ENCODE measurements at regions not wholly inside any gene's neighbourhood (a gene's known extent, or its start where the extent isn't known, plus 50 kb on each side); places are given as distances from the start of the nearest gene placed in this dataset.

DNA sequence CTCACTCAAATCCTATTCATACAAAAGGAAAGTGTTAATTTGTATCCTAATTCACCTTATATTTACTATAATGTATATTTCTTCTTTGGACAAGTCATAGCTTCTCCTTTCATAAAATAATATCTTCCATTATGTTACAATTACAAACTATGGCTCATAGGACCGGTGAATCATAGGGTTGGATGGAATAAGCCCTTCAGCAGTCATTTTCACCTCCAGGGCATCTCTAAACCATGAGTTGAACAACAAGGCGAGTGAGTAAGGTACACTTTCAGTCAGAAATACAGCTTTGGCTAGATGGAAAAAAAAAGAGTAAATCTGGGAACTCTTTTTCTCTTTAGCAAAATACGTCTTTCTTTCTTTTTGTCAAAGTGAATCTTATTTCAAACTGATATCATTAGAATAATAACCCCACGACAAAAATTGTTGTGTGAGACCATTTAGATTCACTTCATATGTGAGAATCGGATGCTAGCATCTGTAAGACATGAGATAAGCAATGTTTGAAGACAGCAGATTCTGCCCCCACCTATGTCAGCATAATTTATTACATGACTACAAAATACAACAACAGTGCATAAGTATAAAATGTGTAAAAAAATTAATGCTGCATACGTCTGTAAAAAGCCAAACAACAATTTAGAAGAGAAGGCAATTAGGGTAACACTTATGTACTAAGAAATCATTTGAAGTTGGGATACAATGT, 184.4 kb upstream of the SLC38A2 start:
- H3K27ac ChIP-seq (ENCODE audit: low read depth in 2 of 2, low read length in 1 of 2): peak overlapping the region in 1 of 2 donors; percentile 33
- WGBS, 2 donors: 47 to 62% methylated on average over 6 of the region's 6 CpGs

DNA sequence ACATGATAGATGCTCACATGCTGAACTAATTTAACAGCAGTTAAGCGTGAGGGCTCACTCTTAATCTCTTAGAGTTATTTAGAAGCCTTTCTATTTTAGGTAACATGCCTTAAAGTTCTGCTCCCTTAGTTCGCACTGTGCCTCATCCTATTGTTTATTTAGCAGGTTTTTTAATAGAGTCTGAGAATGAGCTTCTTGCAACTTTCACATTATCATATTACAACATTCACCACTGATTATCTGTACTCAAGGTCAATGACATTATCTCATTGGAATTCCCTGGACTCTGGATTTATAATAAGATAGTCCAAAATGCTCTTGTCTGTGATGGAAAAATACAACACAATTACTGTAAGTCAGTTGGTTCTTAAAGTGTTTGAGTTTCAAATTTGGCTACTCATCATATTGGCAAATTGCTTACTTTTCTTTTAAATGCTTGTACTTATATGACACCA, 183.6 kb upstream of the SLC38A2 start:
- H3K9me3 ChIP-seq (ENCODE audit: control insufficient read depth in 2 of 2, insufficient read depth in 1 of 2, low read depth in 1 of 2, low read length in 1 of 2): no peaks in the 10 kb centered on the region
- H3K27me3 ChIP-seq (ENCODE audit: control insufficient read depth in 1 of 2, insufficient read depth in 2 of 2, low read length in 2 of 2): no peaks in the 10 kb centered on the region
- H3K4me1 ChIP-seq (ENCODE audit: control insufficient read depth in 2 of 2, insufficient read depth in 2 of 2, low read length in 1 of 2): no peaks in the 10 kb centered on the region
- H3K36me3 ChIP-seq (ENCODE audit: control insufficient read depth in 2 of 2, insufficient read depth in 2 of 2, low read length in 1 of 2): no peaks in the 10 kb centered on the region
- H3K4me3 ChIP-seq (ENCODE audit: low read depth in 1 of 2, low read length in 2 of 2): no peak overlapping the region
- WGBS, 2 donors: 31 to 47% methylated on average over 2 of the region's 2 CpGs
- H3K27ac ChIP-seq (ENCODE audit: low read depth in 2 of 2, low read length in 1 of 2): peak overlapping the region in 1 of 2 donors; percentile 63

More for the DNA sequence above, 184.4 kb upstream of the SLC38A2 start:
- Histone ChIP-seq H3K36me3 (ENCODE audit: control insufficient read depth in 2 of 2, insufficient read depth in 2 of 2, low read length in 1 of 2) (no peaks in the 10 kb centered on the region), H3K9me3 (ENCODE audit: control insufficient read depth in 2 of 2, insufficient read depth in 1 of 2, low read depth in 1 of 2, low read length in 1 of 2) (no peaks in the 10 kb centered on the region), H3K4me1 (ENCODE audit: control insufficient read depth in 2 of 2, insufficient read depth in 2 of 2, low read length in 1 of 2) (no peaks in the 10 kb centered on the region), H3K27me3 (ENCODE audit: control insufficient read depth in 1 of 2, insufficient read depth in 2 of 2, low read length in 2 of 2) (no peaks in the 10 kb centered on the region), H3K4me3 (ENCODE audit: low read depth in 1 of 2, low read length in 2 of 2) (no peak overlapping the region)

DNA sequence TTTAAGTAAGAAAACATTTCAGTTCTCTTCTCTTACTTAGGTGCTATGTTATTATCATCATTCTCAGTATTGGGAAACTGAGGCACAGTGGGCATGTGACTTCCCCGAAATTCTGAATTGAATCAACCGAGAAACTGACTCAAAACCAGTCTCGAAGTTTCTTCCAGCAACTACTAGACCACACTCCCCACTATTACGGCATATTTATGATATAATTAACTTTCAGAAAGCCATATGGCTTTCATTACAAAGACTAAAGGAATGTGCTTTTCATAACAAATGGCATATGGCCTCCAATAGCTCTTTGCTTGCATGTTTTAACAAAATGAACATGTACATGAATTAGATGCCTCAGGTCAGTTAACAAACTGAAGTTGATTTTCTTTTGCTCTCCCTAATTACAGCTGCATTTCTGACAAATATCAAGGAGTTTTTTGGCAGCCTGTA, 182.9 kb upstream of the SLC38A2 start:
- 27 to 59% methylated on average over 4 of the region's 4 CpGs for WGBS, 2 donors
- no peaks in the 10 kb centered on the region for H3K4me1 ChIP-seq (ENCODE audit: control insufficient read depth in 2 of 2, insufficient read depth in 2 of 2, low read length in 1 of 2)
- H3K27ac ChIP-seq (ENCODE audit: low read depth in 2 of 2, low read length in 1 of 2): peak overlapping the region; percentile 4 to 63

DNA sequence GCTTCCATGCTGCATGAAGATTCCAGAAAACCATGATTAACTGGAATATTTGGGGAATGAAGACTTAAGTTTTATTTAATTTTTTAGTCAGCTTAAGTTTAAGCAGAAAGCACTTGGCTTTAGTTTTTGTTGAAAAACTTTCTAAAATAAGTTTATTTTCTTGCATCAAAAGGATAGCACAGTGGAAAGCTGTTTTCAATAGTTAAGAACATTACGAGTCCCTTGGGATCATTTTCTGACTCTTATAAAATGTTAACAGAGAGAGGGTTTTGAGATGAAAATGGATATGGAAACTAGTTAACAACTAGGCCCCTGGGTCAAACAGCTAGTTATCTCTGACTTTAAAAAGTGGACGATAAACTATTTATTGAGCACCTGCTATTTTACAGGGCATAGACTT, 181.9 kb upstream of the SLC38A2 start:
- H3K4me3 ChIP-seq (ENCODE audit: low read depth in 1 of 2, low read length in 2 of 2): no peak overlapping the region
- 85 to 89% methylated on average over 2 of the region's 2 CpGs for WGBS, 2 donors
- H3K36me3 ChIP-seq (ENCODE audit: control insufficient read depth in 2 of 2, insufficient read depth in 2 of 2, low read length in 1 of 2): no peaks in the 10 kb centered on the region
- no peaks in the 10 kb centered on the region for H3K4me1 ChIP-seq (ENCODE audit: control insufficient read depth in 2 of 2, insufficient read depth in 2 of 2, low read length in 1 of 2)
- H3K27me3 ChIP-seq (ENCODE audit: control insufficient read depth in 1 of 2, insufficient read depth in 2 of 2, low read length in 2 of 2): no peaks in the 10 kb centered on the region
- peak overlapping the region in 1 of 2 donors; percentile 36 for H3K27ac ChIP-seq (ENCODE audit: low read depth in 2 of 2, low read length in 1 of 2)
- no peaks in the 10 kb centered on the region for H3K9me3 ChIP-seq (ENCODE audit: control insufficient read depth in 2 of 2, insufficient read depth in 1 of 2, low read depth in 1 of 2, low read length in 1 of 2)

More for the DNA sequence above, 182.9 kb upstream of the SLC38A2 start:
- Histone ChIP-seq H3K36me3 (ENCODE audit: control insufficient read depth in 2 of 2, insufficient read depth in 2 of 2, low read length in 1 of 2) (no peaks in the 10 kb centered on the region), H3K9me3 (ENCODE audit: control insufficient read depth in 2 of 2, insufficient read depth in 1 of 2, low read depth in 1 of 2, low read length in 1 of 2) (no peaks in the 10 kb centered on the region), H3K27me3 (ENCODE audit: control insufficient read depth in 1 of 2, insufficient read depth in 2 of 2, low read length in 2 of 2) (no peaks in the 10 kb centered on the region), H3K4me3 (ENCODE audit: low read depth in 1 of 2, low read length in 2 of 2) (no peak overlapping the region)

DNA sequence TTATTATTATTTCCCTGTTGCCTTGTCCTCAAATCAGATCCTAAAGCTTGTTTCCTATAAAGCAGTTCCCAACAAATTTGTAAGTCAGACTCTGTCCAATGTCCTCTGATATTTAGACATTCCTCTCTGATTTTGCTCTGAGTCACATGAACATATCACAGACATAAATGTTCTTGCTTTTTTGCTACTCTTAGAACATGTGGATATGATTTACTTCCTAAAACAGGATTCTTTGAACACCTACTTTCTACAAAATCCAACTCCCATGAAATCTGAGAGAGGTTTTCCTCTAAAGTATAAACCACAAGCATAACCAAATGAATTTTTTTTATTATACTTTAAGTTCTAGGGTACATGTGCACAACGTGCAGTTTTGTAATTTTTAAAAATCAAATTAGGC, 181.3 kb upstream of the SLC38A2 start:
- Histone ChIP-seq H3K27me3 (ENCODE audit: control insufficient read depth in 1 of 2, insufficient read depth in 2 of 2, low read length in 2 of 2) (no peaks in the 10 kb centered on the region), H3K36me3 (ENCODE audit: control insufficient read depth in 2 of 2, insufficient read depth in 2 of 2, low read length in 1 of 2) (no peaks in the 10 kb centered on the region), H3K4me1 (ENCODE audit: control insufficient read depth in 2 of 2, insufficient read depth in 2 of 2, low read length in 1 of 2) (no peaks in the 10 kb centered on the region), H3K9me3 (ENCODE audit: control insufficient read depth in 2 of 2, insufficient read depth in 1 of 2, low read depth in 1 of 2, low read length in 1 of 2) (no peaks in the 10 kb centered on the region), H3K4me3 (ENCODE audit: low read depth in 1 of 2, low read length in 2 of 2) (no peak overlapping the region), H3K27ac (ENCODE audit: low read depth in 2 of 2, low read length in 1 of 2) (no peak overlapping the region)
- WGBS, 2 donors: 80 to 84% methylated on average over 1 of the region's 1 CpG

DNA sequence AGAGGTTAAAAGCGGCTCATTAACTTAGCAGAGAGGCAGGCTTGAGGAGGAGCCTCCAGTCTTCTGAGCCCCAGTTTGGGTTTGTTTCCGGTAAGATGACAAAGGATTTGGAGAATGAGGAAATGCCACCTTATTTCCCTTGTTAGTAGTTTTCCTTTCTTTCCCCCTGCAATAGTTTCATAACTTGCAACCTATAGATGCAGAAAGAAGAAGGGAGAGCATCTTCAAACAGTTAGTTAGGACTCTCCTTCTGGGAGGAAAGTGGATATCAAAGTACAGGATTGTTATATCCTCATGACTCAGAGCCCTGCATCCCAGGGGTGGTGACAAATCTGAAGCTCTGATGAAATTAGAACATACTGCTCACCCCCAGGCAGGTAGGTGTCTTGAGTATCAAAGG, 180.7 kb upstream of the SLC38A2 start:
- 87 to 92% methylated on average over 2 of the region's 2 CpGs for WGBS, 2 donors
- H3K27me3 ChIP-seq (ENCODE audit: control insufficient read depth in 1 of 2, insufficient read depth in 2 of 2, low read length in 2 of 2): no peaks in the 10 kb centered on the region
- no peak overlapping the region for H3K4me3 ChIP-seq (ENCODE audit: low read depth in 1 of 2, low read length in 2 of 2)
- no peaks in the 10 kb centered on the region for H3K36me3 ChIP-seq (ENCODE audit: control insufficient read depth in 2 of 2, insufficient read depth in 2 of 2, low read length in 1 of 2)
- H3K27ac ChIP-seq (ENCODE audit: low read depth in 2 of 2, low read length in 1 of 2): no peak overlapping the region
- H3K4me1 ChIP-seq (ENCODE audit: control insufficient read depth in 2 of 2, insufficient read depth in 2 of 2, low read length in 1 of 2): no peaks in the 10 kb centered on the region
- no peaks in the 10 kb centered on the region for H3K9me3 ChIP-seq (ENCODE audit: control insufficient read depth in 2 of 2, insufficient read depth in 1 of 2, low read depth in 1 of 2, low read length in 1 of 2)

DNA sequence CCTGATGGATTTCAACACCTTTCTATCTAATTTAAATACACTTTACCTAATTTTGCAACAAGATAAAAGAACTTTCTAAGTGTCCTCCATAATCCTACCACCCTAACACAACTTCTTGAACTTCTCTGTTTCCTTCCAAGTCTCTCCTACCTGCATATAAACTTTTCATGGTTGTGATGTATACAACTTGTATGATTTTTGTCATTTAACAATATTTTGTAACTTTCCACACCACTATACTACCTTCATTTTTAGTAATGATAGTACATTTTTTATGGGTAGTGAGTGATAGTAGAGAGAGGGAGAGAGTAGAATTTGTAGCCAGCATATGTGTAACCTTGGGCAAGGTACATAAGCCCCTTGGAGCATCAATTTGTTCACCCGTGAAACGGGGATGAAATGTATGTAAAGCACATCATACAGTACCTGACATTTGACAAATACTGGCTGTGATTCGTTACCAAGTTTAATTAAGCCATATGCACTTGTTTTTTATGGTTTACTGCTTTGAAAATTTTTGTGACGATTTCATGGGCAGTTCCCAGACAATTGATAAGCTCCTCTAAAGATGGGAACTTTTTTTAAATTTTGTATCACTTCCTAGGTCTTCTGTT, 177.8 kb upstream of the SLC38A2 start:
- Histone ChIP-seq H3K9me3 (ENCODE audit: control insufficient read depth in 2 of 2, insufficient read depth in 1 of 2, low read depth in 1 of 2, low read length in 1 of 2) (no peaks in the 10 kb centered on the region), H3K27ac (ENCODE audit: low read depth in 2 of 2, low read length in 1 of 2) (peak overlapping the region in 1 of 2 donors; percentile 60), H3K36me3 (ENCODE audit: control insufficient read depth in 2 of 2, insufficient read depth in 2 of 2, low read length in 1 of 2) (no peaks in the 10 kb centered on the region), H3K4me1 (ENCODE audit: control insufficient read depth in 2 of 2, insufficient read depth in 2 of 2, low read length in 1 of 2) (peaks cover 2 to 3% of the 10 kb centered on the region in 2 donors), H3K4me3 (ENCODE audit: low read depth in 1 of 2, low read length in 2 of 2) (no peak overlapping the region), H3K27me3 (ENCODE audit: control insufficient read depth in 1 of 2, insufficient read depth in 2 of 2, low read length in 2 of 2) (no peaks in the 10 kb centered on the region)
- WGBS, 2 donors: 93 to 95% methylated on average over 4 of the region's 4 CpGs

DNA sequence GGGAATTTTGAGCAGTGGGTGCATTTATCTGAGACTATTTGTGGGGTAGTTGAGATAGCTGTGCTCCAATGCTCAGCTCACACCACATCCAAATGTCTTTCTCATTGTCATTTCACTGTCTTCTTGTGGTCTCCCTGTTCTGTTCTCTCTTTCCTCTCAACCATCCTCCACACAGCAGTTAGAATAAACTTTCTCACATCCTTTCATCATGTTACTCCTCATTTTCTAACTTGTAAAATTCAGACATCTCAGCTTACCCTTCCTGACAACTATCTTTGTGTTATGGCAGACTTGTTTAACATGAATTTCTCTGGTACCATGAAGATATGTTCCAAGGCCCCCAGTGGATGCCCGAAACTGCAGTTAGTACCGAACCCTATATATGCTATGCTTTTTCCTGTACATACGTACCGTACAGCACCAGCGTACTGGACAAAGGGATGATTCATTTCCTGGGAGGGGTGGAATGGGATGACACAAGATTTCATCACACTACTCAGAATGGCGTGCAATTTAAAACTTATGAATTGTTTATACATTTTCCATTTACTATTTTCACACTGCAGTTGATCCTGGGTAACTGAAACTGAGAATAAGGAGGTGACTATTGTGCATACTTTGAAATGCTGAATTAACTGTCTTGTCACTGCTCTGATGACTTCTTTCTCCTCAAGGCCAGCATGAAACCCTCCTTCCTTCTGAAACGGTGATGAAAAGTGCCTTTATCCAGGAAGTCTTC, 177.1 kb upstream of the SLC38A2 start:
- Histone ChIP-seq H3K9me3 (ENCODE audit: control insufficient read depth in 2 of 2, insufficient read depth in 1 of 2, low read depth in 1 of 2, low read length in 1 of 2) (no peaks in the 10 kb centered on the region), H3K27ac (ENCODE audit: low read depth in 2 of 2, low read length in 1 of 2) (peak overlapping the region; percentile 37 to 71), H3K27me3 (ENCODE audit: control insufficient read depth in 1 of 2, insufficient read depth in 2 of 2, low read length in 2 of 2) (no peaks in the 10 kb centered on the region), H3K4me3 (ENCODE audit: low read depth in 1 of 2, low read length in 2 of 2) (no peak overlapping the region), H3K36me3 (ENCODE audit: control insufficient read depth in 2 of 2, insufficient read depth in 2 of 2, low read length in 1 of 2) (no peaks in the 10 kb centered on the region), H3K4me1 (ENCODE audit: control insufficient read depth in 2 of 2, insufficient read depth in 2 of 2, low read length in 1 of 2) (peaks cover 2 to 3% of the 10 kb centered on the region in 2 donors)
- 52 to 68% methylated on average over 7 of the region's 7 CpGs for WGBS, 2 donors

DNA sequence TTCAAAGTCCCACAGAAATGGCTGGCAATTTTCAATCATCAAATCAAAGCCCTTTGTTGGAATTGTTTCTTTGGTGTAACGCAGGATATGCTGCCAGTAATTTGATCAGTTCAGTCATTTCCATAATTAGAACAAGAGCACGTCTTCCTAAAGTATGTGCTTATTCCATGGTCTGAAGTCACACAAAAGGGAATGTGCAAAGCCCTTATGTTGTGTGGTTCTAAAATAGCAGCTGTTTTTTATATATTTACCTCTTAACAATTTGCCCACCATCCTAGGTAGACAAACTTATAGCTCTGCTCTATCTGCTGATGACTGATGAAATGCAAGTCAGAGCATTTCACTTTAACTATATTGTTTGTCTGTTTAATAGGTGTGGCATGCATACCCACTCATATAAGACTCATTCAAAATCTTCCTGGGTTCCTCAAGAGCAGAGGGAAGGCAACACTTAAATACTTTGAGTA, 176.1 kb upstream of the SLC38A2 start:
- Histone ChIP-seq H3K4me3 (ENCODE audit: low read depth in 1 of 2, low read length in 2 of 2) (no peak overlapping the region), H3K36me3 (ENCODE audit: control insufficient read depth in 2 of 2, insufficient read depth in 2 of 2, low read length in 1 of 2) (no peaks in the 10 kb centered on the region), H3K27ac (ENCODE audit: low read depth in 2 of 2, low read length in 1 of 2) (peak overlapping the region in 1 of 2 donors; percentile 71), H3K27me3 (ENCODE audit: control insufficient read depth in 1 of 2, insufficient read depth in 2 of 2, low read length in 2 of 2) (no peaks in the 10 kb centered on the region), H3K9me3 (ENCODE audit: control insufficient read depth in 2 of 2, insufficient read depth in 1 of 2, low read depth in 1 of 2, low read length in 1 of 2) (no peaks in the 10 kb centered on the region), H3K4me1 (ENCODE audit: control insufficient read depth in 2 of 2, insufficient read depth in 2 of 2, low read length in 1 of 2) (peaks cover 2 to 3% of the 10 kb centered on the region in 2 donors)
- 35 to 58% methylated on average over 2 of the region's 2 CpGs for WGBS, 2 donors
